Neural cell (in vitro differentiated cells): ENCODE measurements at regions not wholly inside any gene's neighbourhood (a gene's known extent, or its start where the extent isn't known, plus 50 kb on each side); places are given as distances from the start of the nearest gene placed in this dataset.

ENCODE experiments used
- CTCF ChIP-seq: fragments of 450-650 bp; IDR thresholded peaks from 2 replicates; pipeline ENCODE4 v1.5.1; 2014; ENCODE audit warnings: antibody characterized with exemption, mild to moderate bottlenecking, moderate library complexity; ENCODE audit not compliant: poor library complexity, severe bottlenecking
- EP300 ChIP-seq: fragments of 450-650 bp; conservative IDR thresholded peaks from 2 replicates; pipeline ENCODE4 v1.6.1; 2014; ENCODE audit warnings: antibody characterized with exemption, mild to moderate bottlenecking, moderate library complexity; ENCODE audit not compliant: poor library complexity, severe bottlenecking
- EZH2 ChIP-seq: fragments of 200-600, 300-800 bp; shearing (Covaris generic), sonication (generic); IDR thresholded peaks from 2 replicates; pipeline ENCODE4 v1.6.1; 2014; ENCODE audit warnings: antibody characterized with exemption, low read length, borderline replicate concordance, mild to moderate bottlenecking; ENCODE audit not compliant: insufficient read depth, poor library complexity, severe bottlenecking
- MXI1 ChIP-seq: fragments of 450-650 bp; conservative IDR thresholded peaks from 2 replicates; pipeline ENCODE4 v1.6.1; 2014; ENCODE audit warnings: antibody characterized with exemption, mild to moderate bottlenecking; ENCODE audit not compliant: poor library complexity, severe bottlenecking
- POLR2AphosphoS5 ChIP-seq: IDR thresholded peaks from 2 replicates; pipeline ENCODE4 v1.6.1; 2012
- RAD21 ChIP-seq: fragments of 450-650 bp; conservative IDR thresholded peaks from 2 replicates; pipeline ENCODE4 v1.6.1; 2014; ENCODE audit warnings: antibody characterized with exemption, mild to moderate bottlenecking, moderate library complexity
- REST ChIP-seq: IDR thresholded peaks from 2 replicates; pipeline ENCODE4 v1.6.1; 2012; ENCODE audit warnings: borderline replicate concordance
- SMC3 ChIP-seq: fragments of 450-650 bp; conservative IDR thresholded peaks from 2 replicates; pipeline ENCODE4 v1.6.1; 2014; ENCODE audit warnings: antibody characterized with exemption, mild to moderate bottlenecking, moderate library complexity; ENCODE audit not compliant: poor library complexity
- TAF1 ChIP-seq: IDR thresholded peaks from 2 replicates; pipeline ENCODE4 v1.6.1; 2012; ENCODE audit warnings: low read depth

DNA sequence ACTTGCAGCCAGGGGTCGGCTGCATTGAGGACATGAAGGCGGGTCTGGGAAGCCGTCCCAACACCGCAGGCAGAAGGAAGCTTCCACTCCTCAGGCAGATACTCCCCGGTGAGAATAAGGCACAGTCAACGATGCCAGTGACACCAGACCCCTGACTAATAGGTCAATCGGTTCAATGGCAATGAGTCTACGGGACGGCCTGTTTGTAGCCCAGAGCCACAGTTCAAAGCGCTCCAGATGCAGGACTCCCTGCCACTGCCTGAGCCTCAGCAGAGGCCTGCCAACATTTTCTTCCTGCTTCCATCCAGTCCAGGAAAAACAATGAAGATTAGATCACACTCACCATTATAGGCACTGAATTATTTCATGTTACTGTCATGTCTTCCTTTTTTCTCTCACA lies 84.5 kb upstream of the SIMC1 start:
- TF ChIP-seq CTCF: no peak
- no peak for TF ChIP-seq MXI1
- no peak for TF ChIP-seq SMC3
- no peak for TF ChIP-seq EZH2
- no peak for TF ChIP-seq REST
- no peak for TF ChIP-seq TAF1
- TF ChIP-seq POLR2AphosphoS5: no peak
- TF ChIP-seq EP300: no peak
- TF ChIP-seq RAD21: no peak
